IMR-90 (cell line): ENCODE measurements at regions not wholly inside any gene's neighbourhood (a gene's known extent, or its start where the extent isn't known, plus 50 kb on each side); places are given as distances from the start of the nearest gene placed in this dataset.

Source experiments
- ATAC-seq: fragments of 200-7000 bp; cut with Tn5 transposase; 2 replicates; pipeline ENCODE4 v1.9.1; 2020; ENCODE audit warnings: low read depth, mild to moderate bottlenecking, moderate library complexity
- BruUV-seq: library from RNA; stranded (reverse); fragments of 400-500 nt; replicated peaks from 2 replicates; lab custom pipeline; 2021; lab: Mats Ljungman, UMichigan
- CTCF ChIA-PET: fragments of 300-600 bp; formaldehyde crosslinking; extraction: SDS; loops from one replicate; lab custom pipeline; 2021; ENCODE audit warnings: antibody characterized with exemption; lab: Yijun Ruan, JAX
- POLR2A ChIA-PET: fragments of 300-600 bp; sonication (Branson Sonifier 250); formaldehyde crosslinking; loops from one replicate; lab custom pipeline; 2022; ENCODE audit warnings: antibody characterized with exemption; ENCODE audit not compliant: unreplicated experiment; lab: Charles Lee
- DNase-seq: peaks from one replicate; pipeline ENCODE4 v3.0.0; 2013
- H2AFZ ChIP-seq: replicated peaks from 2 replicates; pipeline ENCODE3; 2013; ENCODE audit warnings: low read length, mild to moderate bottlenecking; ENCODE audit not compliant: poor library complexity
- H2AK5ac ChIP-seq: 2 replicates; pipeline ENCODE4 v1.6.1; 2013; ENCODE audit warnings: low read depth, low read length, inconsistent platforms
- H2AK9ac ChIP-seq: replicated peaks from 2 replicates; pipeline ENCODE3; 2013; ENCODE audit warnings: mild to moderate bottlenecking, low read depth, low read length, moderate library complexity; ENCODE audit not compliant: poor library complexity
- H2BK120ac ChIP-seq: 2 replicates; pipeline ENCODE4 v1.6.1; 2013; ENCODE audit warnings: low read depth, low read length, inconsistent platforms
- H2BK15ac ChIP-seq: 3 replicates; pipeline ENCODE4 v1.6.1; 2013; ENCODE audit warnings: low read depth, low read length, inconsistent platforms
- H2BK20ac ChIP-seq: 2 replicates; pipeline ENCODE4 v1.6.1; 2013; ENCODE audit warnings: low read depth, mild to moderate bottlenecking, inconsistent platforms, low read length, moderate library complexity
- H2BK5ac ChIP-seq: 2 replicates; pipeline ENCODE4 v1.6.1; 2013; ENCODE audit warnings: mild to moderate bottlenecking, low read depth, low read length, inconsistent platforms; ENCODE audit not compliant: poor library complexity, severe bottlenecking
- H3K14ac ChIP-seq: replicated peaks from 2 replicates; pipeline ENCODE4 v1.6.1; 2013; ENCODE audit warnings: low read depth, low read length, inconsistent platforms
- H3K18ac ChIP-seq: 2 replicates; pipeline ENCODE4 v1.6.1; 2013; ENCODE audit warnings: low read depth, low read length, control low read depth
- H3K23ac ChIP-seq: 2 replicates; pipeline ENCODE4 v1.6.1; 2013; ENCODE audit warnings: low read depth, low read length, inconsistent platforms
- H3K27ac ChIP-seq: 2 replicates; pipeline ENCODE4 v1.5.1; 2013; ENCODE audit warnings: mild to moderate bottlenecking, control low read depth, low read length; ENCODE audit not compliant: insufficient read depth
- H3K27me3 ChIP-seq: 2 replicates; pipeline ENCODE4 v1.6.1; 2013; ENCODE audit warnings: low read length; ENCODE audit not compliant: control insufficient read depth, insufficient read depth
- H3K36me3 ChIP-seq: 2 replicates; pipeline ENCODE4 v1.6.1; 2013; ENCODE audit warnings: low read length, mixed read lengths; ENCODE audit not compliant: control insufficient read depth, insufficient read depth
- H3K4ac ChIP-seq: 2 replicates; pipeline ENCODE4 v1.6.1; 2013; ENCODE audit warnings: low read depth, low read length, inconsistent platforms
- H3K4me1 ChIP-seq: 2 replicates; pipeline ENCODE4 v1.6.1; 2013; ENCODE audit warnings: low read length, mixed read lengths; ENCODE audit not compliant: control insufficient read depth, insufficient read depth
- H3K4me2 ChIP-seq: 2 replicates; pipeline ENCODE4 v1.6.1; 2013; ENCODE audit warnings: low read depth, mild to moderate bottlenecking, control low read depth, low read length, moderate library complexity
- H3K4me3 ChIP-seq: 2 replicates; pipeline ENCODE4 v1.5.1; 2013; ENCODE audit warnings: low read depth, mild to moderate bottlenecking, control low read depth, low read length, moderate library complexity; ENCODE audit not compliant: insufficient read depth
- H3K56ac ChIP-seq: 2 replicates; pipeline ENCODE4 v1.6.1; 2013; ENCODE audit warnings: low read length, inconsistent platforms; ENCODE audit not compliant: insufficient read depth; ENCODE audit errors: extremely low read depth
- H3K79me1 ChIP-seq, 2 experiments: 2 replicates each; pipeline ENCODE4 v1.6.1; 2013; ENCODE audit warnings: low read length in 2 of 2, inconsistent platforms in 1 of 2, low read depth in 1 of 2
- H3K9ac ChIP-seq: 2 replicates; pipeline ENCODE4 v1.6.1; 2013; ENCODE audit warnings: low read depth, low read length, control low read depth
- H3K9me1 ChIP-seq: 2 replicates; pipeline ENCODE4 v1.6.1; 2013; ENCODE audit warnings: low read length, inconsistent platforms; ENCODE audit not compliant: insufficient read depth
- H3K9me3 ChIP-seq: 2 replicates; pipeline ENCODE4 v1.6.1; 2013; ENCODE audit warnings: low read length; ENCODE audit not compliant: control insufficient read depth, insufficient read depth
- H4K20me1 ChIP-seq: 2 replicates; pipeline ENCODE4 v1.6.1; 2013; ENCODE audit warnings: low read length, inconsistent platforms; ENCODE audit not compliant: insufficient read depth
- H4K5ac ChIP-seq: 2 replicates; pipeline ENCODE4 v1.6.1; 2013; ENCODE audit warnings: mild to moderate bottlenecking, low read depth, low read length, control low read depth
- H4K8ac ChIP-seq, 2 experiments: 2 replicates each; pipeline ENCODE4 v1.6.1; 2013; ENCODE audit warnings: low read depth in 2 of 2, low read length in 2 of 2, control low read depth in 1 of 2, inconsistent platforms in 1 of 2
- H4K91ac ChIP-seq: 2 replicates; pipeline ENCODE4 v1.6.1; 2013; ENCODE audit warnings: low read depth, low read length, inconsistent platforms; ENCODE audit not compliant: insufficient read depth
- BHLHE40 ChIP-seq: fragments of 150-350 bp; IDR thresholded peaks from 2 replicates; pipeline ENCODE4 v1.6.1; 2016; ENCODE audit warnings: mild to moderate bottlenecking, low read depth, low read length
- CEBPB ChIP-seq: IDR thresholded peaks from 2 replicates; pipeline ENCODE4 v1.6.1; 2012; ENCODE audit warnings: low read depth, low read length, improper control_type of control experiment
- CHD1 ChIP-seq: IDR thresholded peaks from 2 replicates; pipeline ENCODE4 v1.6.1; 2012; ENCODE audit warnings: low read depth, low read length, improper control_type of control experiment
- FOS ChIP-seq: fragments of 150-350 bp; IDR thresholded peaks from 2 replicates; pipeline ENCODE4 v1.6.1; 2016; ENCODE audit warnings: low read depth, low read length
- MAFK ChIP-seq: IDR thresholded peaks from 2 replicates; pipeline ENCODE4 v1.6.1; 2012; ENCODE audit warnings: low read depth, low read length, improper control_type of control experiment
- MAZ ChIP-seq: IDR thresholded peaks from 2 replicates; pipeline ENCODE4 v1.6.1; 2012; ENCODE audit warnings: low read depth, mild to moderate bottlenecking, low read length, improper control_type of control experiment, moderate library complexity, borderline replicate concordance
- MXI1 ChIP-seq: IDR thresholded peaks from 2 replicates; pipeline ENCODE4 v1.6.1; 2012; ENCODE audit warnings: low read depth, mild to moderate bottlenecking, low read length, moderate library complexity, borderline replicate concordance
- NFE2L2 ChIP-seq: fragments of 150-350 bp; IDR thresholded peaks from 2 replicates; pipeline ENCODE4 v1.6.1; 2016; ENCODE audit warnings: low read depth, mild to moderate bottlenecking, low read length
- POLR2A ChIP-seq: IDR thresholded peaks from 2 replicates; pipeline ENCODE4 v1.6.1; 2012; ENCODE audit warnings: mild to moderate bottlenecking, low read depth, low read length
- RAD21 ChIP-seq: IDR thresholded peaks from 2 replicates; pipeline ENCODE4 v1.6.1; 2012; ENCODE audit warnings: low read length, improper control_type of control experiment
- RCOR1 ChIP-seq: IDR thresholded peaks from 2 replicates; pipeline ENCODE4 v1.6.1; 2012; ENCODE audit warnings: mild to moderate bottlenecking, low read length, improper control_type of control experiment; ENCODE audit not compliant: insufficient replicate concordance
- RFX5 ChIP-seq: IDR thresholded peaks from 2 replicates; pipeline ENCODE4 v1.8.0; 2012; ENCODE audit warnings: low read depth, mild to moderate bottlenecking, low read length, moderate library complexity
- SMC3 ChIP-seq: fragments of 150-350 bp; IDR thresholded peaks from 2 replicates; pipeline ENCODE4 v1.6.1; 2016; ENCODE audit warnings: low read depth, mild to moderate bottlenecking, antibody characterized with exemption, low read length, moderate library complexity
- WGBS, 2 experiments: methylation state at CpG; one replicate each; pipeline versions ENCODE4 v1.1.5 to v1.1.7; 2013; ENCODE audit warnings: missing lambda C conversion rate in 2 of 2; ENCODE audit not compliant: insufficient read length in 1 of 2; ENCODE audit errors: extremely low coverage in 2 of 2; 5-methylcytosine and 5-hydroxymethylcytosine counted together
- dilution Hi-C: fragments of 300-500 bp; cut with HindIII; formaldehyde crosslinking; loops from one replicate; pipeline ENCODE4 v1.14.3; 2018; ENCODE audit warnings: low sequenced_read_pairs; ENCODE audit not compliant: unreplicated experiment
- in situ Hi-C: fragments of 300-500 bp; cut with MboI; formaldehyde crosslinking; loops from 3 replicates; pipeline ENCODE4 v1.14.3; 2019; ENCODE audit warnings: low sequenced_read_pairs, inconsistent platforms, mixed read lengths
- intact Hi-C: fragments of 100-400 bp; cut with micrococcal nuclease; formaldehyde crosslinking; loops from 2 replicates; pipeline ENCODE4 v1.10.0; 2022
- TF ChIP-seq, protein P1 (sequence below): fragments of 150-350 bp; IDR thresholded peaks from 2 replicates; pipeline ENCODE4 v1.6.1; 2016; ENCODE audit warnings: low read depth, mild to moderate bottlenecking, low read length, moderate library complexity, borderline replicate concordance
- TF ChIP-seq, protein P2 (sequence below): conservative IDR thresholded peaks from 2 replicates; pipeline ENCODE4 v1.5.1; 2012; ENCODE audit warnings: mild to moderate bottlenecking, low read depth, low read length, improper control_type of control experiment
- TF ChIP-seq, protein P3 (sequence below): fragments of 150-350 bp; IDR thresholded peaks from 2 replicates; pipeline ENCODE4 v1.6.1; 2017; ENCODE audit warnings: mild to moderate bottlenecking, antibody characterized with exemption, low read length, low read depth

DNA sequence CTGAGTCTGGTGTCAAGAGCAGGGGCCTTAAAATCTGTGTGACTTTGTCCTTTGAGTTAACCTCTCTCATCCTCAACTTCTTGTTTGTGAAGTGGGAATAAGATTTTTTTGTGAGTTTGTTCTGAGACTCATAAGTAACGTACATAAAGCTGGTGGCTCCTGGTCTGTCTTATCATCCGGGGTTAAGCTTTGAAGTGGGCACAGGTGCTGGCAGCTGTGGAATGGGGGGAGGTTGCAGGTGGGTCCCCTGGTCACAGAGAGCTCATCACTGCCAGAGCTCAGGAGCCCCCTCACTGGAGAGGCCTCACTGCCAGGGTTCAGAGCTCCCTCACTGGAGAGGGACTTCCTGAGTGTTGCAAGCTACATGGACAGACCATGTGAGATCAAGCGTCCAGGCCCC, 174.1 kb downstream of the NRN1 start:
- ATAC-seq, result no peak
- no peaks in the 10 kb centered on the region for H3K9me1 ChIP-seq
- H3K9ac ChIP-seq, result no peak overlapping the region
- H2AFZ ChIP-seq, result no peak overlapping the region
- H4K20me1 ChIP-seq, result no peaks in the 10 kb centered on the region
- WGBS, 2 experiments, result no CpG with 5 or more reads among the region's 3 CpGs
- H3K36me3 ChIP-seq, result no peaks in the 10 kb centered on the region
- no peak overlapping the region for H4K8ac ChIP-seq
- H4K91ac ChIP-seq, result no peak overlapping the region
- no peaks in the 10 kb centered on the region for H3K4me1 ChIP-seq
- H3K18ac ChIP-seq, result no peak overlapping the region
- TF ChIP-seq, protein P1, sequence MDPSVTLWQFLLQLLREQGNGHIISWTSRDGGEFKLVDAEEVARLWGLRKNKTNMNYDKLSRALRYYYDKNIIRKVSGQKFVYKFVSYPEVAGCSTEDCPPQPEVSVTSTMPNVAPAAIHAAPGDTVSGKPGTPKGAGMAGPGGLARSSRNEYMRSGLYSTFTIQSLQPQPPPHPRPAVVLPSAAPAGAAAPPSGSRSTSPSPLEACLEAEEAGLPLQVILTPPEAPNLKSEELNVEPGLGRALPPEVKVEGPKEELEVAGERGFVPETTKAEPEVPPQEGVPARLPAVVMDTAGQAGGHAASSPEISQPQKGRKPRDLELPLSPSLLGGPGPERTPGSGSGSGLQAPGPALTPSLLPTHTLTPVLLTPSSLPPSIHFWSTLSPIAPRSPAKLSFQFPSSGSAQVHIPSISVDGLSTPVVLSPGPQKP, result no peak
- TF ChIP-seq CEBPB, result no peak
- TF ChIP-seq, protein P2, sequence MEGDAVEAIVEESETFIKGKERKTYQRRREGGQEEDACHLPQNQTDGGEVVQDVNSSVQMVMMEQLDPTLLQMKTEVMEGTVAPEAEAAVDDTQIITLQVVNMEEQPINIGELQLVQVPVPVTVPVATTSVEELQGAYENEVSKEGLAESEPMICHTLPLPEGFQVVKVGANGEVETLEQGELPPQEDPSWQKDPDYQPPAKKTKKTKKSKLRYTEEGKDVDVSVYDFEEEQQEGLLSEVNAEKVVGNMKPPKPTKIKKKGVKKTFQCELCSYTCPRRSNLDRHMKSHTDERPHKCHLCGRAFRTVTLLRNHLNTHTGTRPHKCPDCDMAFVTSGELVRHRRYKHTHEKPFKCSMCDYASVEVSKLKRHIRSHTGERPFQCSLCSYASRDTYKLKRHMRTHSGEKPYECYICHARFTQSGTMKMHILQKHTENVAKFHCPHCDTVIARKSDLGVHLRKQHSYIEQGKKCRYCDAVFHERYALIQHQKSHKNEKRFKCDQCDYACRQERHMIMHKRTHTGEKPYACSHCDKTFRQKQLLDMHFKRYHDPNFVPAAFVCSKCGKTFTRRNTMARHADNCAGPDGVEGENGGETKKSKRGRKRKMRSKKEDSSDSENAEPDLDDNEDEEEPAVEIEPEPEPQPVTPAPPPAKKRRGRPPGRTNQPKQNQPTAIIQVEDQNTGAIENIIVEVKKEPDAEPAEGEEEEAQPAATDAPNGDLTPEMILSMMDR, result no peak
- no peak for TF ChIP-seq BHLHE40
- TF ChIP-seq, protein P3, sequence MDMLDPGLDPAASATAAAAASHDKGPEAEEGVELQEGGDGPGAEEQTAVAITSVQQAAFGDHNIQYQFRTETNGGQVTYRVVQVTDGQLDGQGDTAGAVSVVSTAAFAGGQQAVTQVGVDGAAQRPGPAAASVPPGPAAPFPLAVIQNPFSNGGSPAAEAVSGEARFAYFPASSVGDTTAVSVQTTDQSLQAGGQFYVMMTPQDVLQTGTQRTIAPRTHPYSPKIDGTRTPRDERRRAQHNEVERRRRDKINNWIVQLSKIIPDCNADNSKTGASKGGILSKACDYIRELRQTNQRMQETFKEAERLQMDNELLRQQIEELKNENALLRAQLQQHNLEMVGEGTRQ, result no peak
- no peak for TF ChIP-seq MAZ
- no peak for TF ChIP-seq CHD1
- no peak for TF ChIP-seq MAFK
- TF ChIP-seq RAD21, result no peak
- TF ChIP-seq FOS, result no peak
- TF ChIP-seq NFE2L2, result no peak
- no peak for TF ChIP-seq SMC3
- TF ChIP-seq POLR2A, result no peak
- TF ChIP-seq RCOR1, result no peak
- TF ChIP-seq MXI1, result no peak
- TF ChIP-seq RFX5, result no peak
- no peak overlapping the region for H2AK9ac ChIP-seq
- no peak overlapping the region for H3K27ac ChIP-seq
- H4K5ac ChIP-seq, result no peak overlapping the region
- H3K27me3 ChIP-seq, result no peaks in the 10 kb centered on the region
- intact Hi-C loops (no loop called here), dilution Hi-C loops (no loop called here), in situ Hi-C loops (no loop called here)
- ChIA-PET POLR2A (no interaction called here), CTCF (no interaction called here)
- no peak for DNase-seq
- peaks cover 5% of the 10 kb centered on the region; the same call in 1 of the 2 replicates for H3K9me3 ChIP-seq
- no peak overlapping the region for H3K23ac ChIP-seq
- H3K79me1 ChIP-seq, result no peaks in the 10 kb centered on the region
- H2BK20ac ChIP-seq, result no peak overlapping the region
- H2AK5ac ChIP-seq, result no peak overlapping the region
- BruUV-seq, result no TSS peak
- no peak overlapping the region for H2BK5ac ChIP-seq
- H3K56ac ChIP-seq, result no peak overlapping the region
- H3K4ac ChIP-seq, result no peak overlapping the region
- no peak overlapping the region for H3K14ac ChIP-seq
- no peak overlapping the region for H2BK15ac ChIP-seq
- H3K4me3 ChIP-seq, result no peak overlapping the region
- no peak overlapping the region for H3K4me2 ChIP-seq
- no peak overlapping the region for H2BK120ac ChIP-seq
